BE2C (cell line): ENCODE measurements at regions not wholly inside any gene's neighbourhood (a gene's known extent, or its start where the extent isn't known, plus 50 kb on each side); places are given as distances from the start of the nearest gene placed in this dataset.
"Not testable (repeated sequence)": the region's sequence is repeated elsewhere in the genome, so short reads cannot be mapped to it uniquely, and the experiment has no call there.

ENCODE experiments used
- DNase-seq: peaks from one replicate; pipeline ENCODE4 v3.0.0-alpha.2; 2020
- H3K27me3 ChIP-seq: fragments of 250-450 bp; sonication (Bioruptor Pico); 2 replicates; pipeline ENCODE4 v1.5.1; 2020; ENCODE audit warnings: mild to moderate bottlenecking
- H3K36me3 ChIP-seq: fragments of 250-450 bp; sonication (Bioruptor Pico); 2 replicates; pipeline ENCODE4 v1.5.1; 2020; ENCODE audit warnings: mild to moderate bottlenecking
- H3K4me1 ChIP-seq: fragments of 250-450 bp; sonication (Bioruptor Pico); 2 replicates; pipeline ENCODE4 v1.5.1; 2020
- H3K4me3 ChIP-seq: 2 replicates; pipeline ENCODE4 v1.5.1; 2011; ENCODE audit warnings: low read depth, low read length
- H3K9me3 ChIP-seq: fragments of 250-450 bp; sonication (Bioruptor Pico); 2 replicates; pipeline ENCODE4 v1.5.1; 2020
- CTCF ChIP-seq: IDR thresholded peaks from 2 replicates; pipeline ENCODE4 v1.5.1; 2012; ENCODE audit warnings: mild to moderate bottlenecking, low read depth, low read length

- Histone ChIP-seq H3K9me3 (no peaks in the 10 kb centered on the region), H3K4me1 (no peaks in the 10 kb centered on the region), H3K36me3 (no peaks in the 10 kb centered on the region), H3K4me3 (no peak overlapping the region), H3K27me3 (no peaks in the 10 kb centered on the region)
- DNase-seq = no peak
- TF ChIP-seq CTCF = no peak
Measured at GRCh38 chr10:45564303-45564959, 108.1 kb downstream of the ZFAND4 start.

- Histone ChIP-seq H3K4me1 (no peaks in the 10 kb centered on the region), H3K4me3 (no peak overlapping the region), H3K36me3 (no peaks in the 10 kb centered on the region), H3K9me3 (no peaks in the 10 kb centered on the region), H3K27me3 (no peaks in the 10 kb centered on the region)
- TF ChIP-seq CTCF = no peak
- no peak for DNase-seq
Measured at GRCh38 chr10:45561952-45562351, 110.6 kb downstream of the ZFAND4 start.

GRCh38 chr10:45560262-45560661 lies 112.3 kb downstream of the ZFAND4 start:
- Histone ChIP-seq H3K4me3 (no peak overlapping the region), H3K36me3 (no peaks in the 10 kb centered on the region), H3K4me1 (no peaks in the 10 kb centered on the region), H3K27me3 (no peaks in the 10 kb centered on the region), H3K9me3 (no peaks in the 10 kb centered on the region)
- no peak for TF ChIP-seq CTCF
- DNase-seq = no peak

GRCh38 chr10:45558425-45558824 lies 114.1 kb downstream of the ZFAND4 start:
- no peak overlapping the region for H3K4me3 ChIP-seq
- no peaks in the 10 kb centered on the region for H3K27me3 ChIP-seq
- TF ChIP-seq CTCF = no peak
- no peaks in the 10 kb centered on the region for H3K4me1 ChIP-seq
- H3K9me3 ChIP-seq = no peaks in the 10 kb centered on the region
- no peaks in the 10 kb centered on the region for H3K36me3 ChIP-seq
- DNase-seq = no peak

GRCh38 chr10:45557275-45557905 lies 115.2 kb downstream of the ZFAND4 start:
- Histone ChIP-seq H3K9me3 (no peaks in the 10 kb centered on the region), H3K36me3 (no peaks in the 10 kb centered on the region), H3K4me1 (no peaks in the 10 kb centered on the region), H3K27me3 (no peaks in the 10 kb centered on the region), H3K4me3 (no peak overlapping the region)
- TF ChIP-seq CTCF = no peak
- no peak for DNase-seq

GRCh38 chr10:45555795-45556194 lies 116.8 kb downstream of the ZFAND4 start:
- DNase-seq = no peak
- Histone ChIP-seq H3K27me3 (no peaks in the 10 kb centered on the region), H3K36me3 (no peaks in the 10 kb centered on the region), H3K4me1 (no peaks in the 10 kb centered on the region), H3K9me3 (no peaks in the 10 kb centered on the region), H3K4me3 (no peak overlapping the region)
- no peak for TF ChIP-seq CTCF

GRCh38 chr10:45555332-45555731 lies 117.2 kb downstream of the ZFAND4 start:
- H3K36me3 ChIP-seq, H3K9me3 ChIP-seq, H3K27me3 ChIP-seq, H3K4me1 ChIP-seq, DNase-seq, H3K4me3 ChIP-seq: not testable (repeated sequence)
